HCT116 (cell line): ENCODE measurements at regions not wholly inside any gene's neighbourhood (a gene's known extent, or its start where the extent isn't known, plus 50 kb on each side); places are given as distances from the start of the nearest gene placed in this dataset.

Source experiments
- ATAC-seq: fragments of 200-7000 bp; cut with Tn5 transposase; 2 replicates; pipeline ENCODE4 v1.9.1; 2020; ENCODE audit warnings: mild to moderate bottlenecking, moderate library complexity
- BruUV-seq: library from RNA; stranded (reverse); fragments of 400-500 nt; replicated peaks from 2 replicates; lab custom pipeline; 2021; lab: Mats Ljungman, UMichigan
- CTCF ChIA-PET: fragments of 300-600 bp; sonication (Branson Sonifier 250); formaldehyde crosslinking; loops from one replicate; lab custom pipeline; 2021; ENCODE audit warnings: antibody characterized with exemption; lab: Charles Lee
- POLR2A ChIA-PET: fragments of 300-600, 350-600 bp; sonication (Branson Sonifier 250); formaldehyde crosslinking; loops from one replicate; lab custom pipeline; 2021; ENCODE audit warnings: antibody characterized with exemption; lab: Charles Lee
- RAD21 ChIA-PET, 2 experiments: fragments of 300-600 bp; sonication (Branson Sonifier 250); formaldehyde crosslinking; loops; one replicate each; lab custom pipeline; 2023; ENCODE audit warnings: low total read pairs in 2 of 2; ENCODE audit not compliant: uncharacterized antibody in 2 of 2, unreplicated experiment in 2 of 2, low non-redundant PET in 1 of 2; lab: Charles Lee
- DNase-seq: peaks from one replicate; pipeline ENCODE4 v3.0.0-alpha.2; 2010; ENCODE audit warnings: low read depth, low spot score
- H2AFZ ChIP-seq: fragments of 200-600 bp; shearing (Covaris generic), sonication (generic); 2 replicates; pipeline ENCODE4 v1.6.1; 2017; ENCODE audit warnings: low read depth, mixed run types, mixed read lengths, antibody characterized with exemption, low read length; ENCODE audit not compliant: poor library complexity, severe bottlenecking
- H3K27ac ChIP-seq: 2 replicates; pipeline ENCODE4 v1.5.1; 2012; ENCODE audit warnings: low read depth, low read length
- H3K27me3 ChIP-seq: fragments of 200-600 bp; sonication (generic); 2 replicates; pipeline ENCODE4 v1.6.1; 2016; ENCODE audit warnings: mixed run types, low read length, mixed read lengths; ENCODE audit not compliant: insufficient read depth
- H3K36me3 ChIP-seq, 2 experiments: fragments of 200-500 bp in 1 of 2; fragments of 200-600 bp in 1 of 2; sonication (Bioruptor generic) in 1 of 2; sonication (generic) in 1 of 2; 2 replicates each; pipeline versions ENCODE4 v1.5.1 to v1.6.1; 2014 to 2016; ENCODE audit warnings: low read length in 2 of 2, inconsistent platforms in 1 of 2, mixed read lengths in 1 of 2, mixed run types in 1 of 2; ENCODE audit not compliant: insufficient read depth in 2 of 2, control insufficient read depth in 1 of 2
- H3K4me1 ChIP-seq, 2 experiments: fragments of 200-600 bp in 1 of 2; sonication (generic) in 1 of 2; 2 replicates each; pipeline versions ENCODE4 v1.5.1 to v1.6.1; 2012 to 2017; ENCODE audit warnings: low read length in 2 of 2, inconsistent platforms in 1 of 2, mild to moderate bottlenecking in 1 of 2, mixed read lengths in 1 of 2, mixed run types in 1 of 2, moderate library complexity in 1 of 2; ENCODE audit not compliant: insufficient read depth in 2 of 2, control insufficient read depth in 1 of 2
- H3K4me2 ChIP-seq: fragments of 200-600 bp; sonication (generic); 2 replicates; pipeline ENCODE4 v1.6.1; 2017; ENCODE audit warnings: mixed run types, low read length, mixed read lengths
- H3K4me3 ChIP-seq, 2 experiments: fragments of 200-600 bp in 1 of 2; sonication (generic) in 1 of 2; replicated peaks in 1 of 2; 2 replicates each; pipeline ENCODE4 v1.5.1; 2011 to 2016; ENCODE audit warnings: low read length in 2 of 2, control low read depth in 1 of 2, low read depth in 1 of 2, mild to moderate bottlenecking in 1 of 2, mixed read lengths in 1 of 2, mixed run types in 1 of 2
- H3K79me2 ChIP-seq: fragments of 200-600 bp; sonication (generic); 2 replicates; pipeline ENCODE4 v1.6.1; 2017; ENCODE audit warnings: mild to moderate bottlenecking, mixed run types, low read length, moderate library complexity, mixed read lengths; ENCODE audit not compliant: insufficient read depth
- H3K9ac ChIP-seq: fragments of 200-600 bp; sonication (generic); 2 replicates; pipeline ENCODE4 v1.6.1; 2016; ENCODE audit warnings: low read length, mixed read lengths
- H3K9me2 ChIP-seq: fragments of 200-600 bp; sonication (generic), shearing (Covaris generic); 2 replicates; pipeline ENCODE4 v1.6.1; 2017; ENCODE audit warnings: mixed run types, mild to moderate bottlenecking, moderate library complexity; ENCODE audit not compliant: insufficient read depth
- H3K9me3 ChIP-seq, 2 experiments: fragments of 200-500 bp in 1 of 2; fragments of 200-600 bp in 1 of 2; sonication (Bioruptor generic) in 1 of 2; sonication (generic) in 1 of 2; 2 replicates each; pipeline ENCODE4 v1.6.1; 2014 to 2017; ENCODE audit warnings: low read length in 2 of 2, mixed read lengths in 2 of 2, inconsistent platforms in 1 of 2, low read depth in 1 of 2, mild to moderate bottlenecking in 1 of 2, mixed run types in 1 of 2, moderate library complexity in 1 of 2; ENCODE audit not compliant: control insufficient read depth in 1 of 2, insufficient read depth in 1 of 2
- H4K20me1 ChIP-seq: fragments of 200-600 bp; sonication (generic), shearing (Covaris generic); 2 replicates; pipeline ENCODE4 v1.6.1; 2017; ENCODE audit warnings: mixed run types, mild to moderate bottlenecking, moderate library complexity; ENCODE audit not compliant: insufficient read depth
- CBX3 ChIP-seq: IDR thresholded peaks from 2 replicates; pipeline ENCODE4 v1.6.1; 2012; ENCODE audit warnings: low read depth
- CEBPB ChIP-seq: IDR thresholded peaks from 2 replicates; pipeline ENCODE4 v1.6.1; 2012; ENCODE audit warnings: low read depth
- EGR1 ChIP-seq: IDR thresholded peaks from 2 replicates; pipeline ENCODE4 v1.6.1; 2012; ENCODE audit warnings: low read depth
- EZH2 ChIP-seq: fragments of 200-600 bp; sonication (generic); IDR thresholded peaks from 2 replicates; pipeline ENCODE4 v1.6.1; 2017; ENCODE audit warnings: antibody characterized with exemption, mixed run types
- EZH2phosphoT487 ChIP-seq: fragments of 200-600 bp; IDR thresholded peaks from 2 replicates; pipeline ENCODE4 v1.6.1; 2018; ENCODE audit warnings: antibody characterized with exemption, borderline replicate concordance
- JUND ChIP-seq: IDR thresholded peaks from 2 replicates; pipeline ENCODE4 v1.6.1; 2012
- POLR2A ChIP-seq: IDR thresholded peaks from 2 replicates; pipeline ENCODE4 v1.7.0; 2011; ENCODE audit warnings: borderline replicate concordance; ENCODE audit not compliant: insufficient read depth, insufficient read length; ENCODE audit errors: extremely low read depth
- SIN3A ChIP-seq: IDR thresholded peaks from 2 replicates; pipeline ENCODE4 v1.6.1; 2012; ENCODE audit warnings: low read depth
- SP1 ChIP-seq: IDR thresholded peaks from 2 replicates; pipeline ENCODE4 v1.6.1; 2012; ENCODE audit warnings: low read depth
- SRF ChIP-seq: IDR thresholded peaks from 2 replicates; pipeline ENCODE4 v1.6.1; 2012; ENCODE audit warnings: low read depth
- TCF7L2 ChIP-seq: IDR thresholded peaks from 2 replicates; pipeline ENCODE4 v1.7.0; 2011; ENCODE audit warnings: borderline replicate concordance, inconsistent platforms; ENCODE audit not compliant: insufficient read depth, insufficient read length; ENCODE audit errors: extremely low read depth
- YY1 ChIP-seq: IDR thresholded peaks from 2 replicates; pipeline ENCODE4 v1.6.1; 2011; ENCODE audit warnings: low read length, low read depth, moderate library complexity, mild to moderate bottlenecking; ENCODE audit not compliant: insufficient replicate concordance; ENCODE audit errors: extremely low read depth
- ZNF274 ChIP-seq: fragments of 200-500 bp; sonication (Bioruptor generic); IDR thresholded peaks from 2 replicates; pipeline ENCODE4 v1.6.1; 2014; ENCODE audit warnings: mild to moderate bottlenecking, low read depth, low read length, inconsistent platforms
- intact Hi-C: fragments of 100-400 bp; cut with micrococcal nuclease; formaldehyde crosslinking; loops from 2 replicates; pipeline ENCODE4 v1.10.0; 2022
- TF ChIP-seq, protein P1 (sequence below): IDR thresholded peaks from 2 replicates; pipeline ENCODE4 v1.6.1; 2012
- TF ChIP-seq, protein P2 (sequence below), 3 experiments: fragments of 200-600 bp in 1 of 3; sonication (generic) in 1 of 3; IDR thresholded peaks in 2 of 3; conservative IDR thresholded peaks in 1 of 3; 2 replicates each; pipeline ENCODE4 v1.5.1; 2012 to 2017; ENCODE audit warnings: low read depth in 2 of 3, low read length in 2 of 3, antibody characterized with exemption in 1 of 3, borderline replicate concordance in 1 of 3, control low read depth in 1 of 3, mild to moderate bottlenecking in 1 of 3, mixed read lengths in 1 of 3, mixed run types in 1 of 3, moderate library complexity in 1 of 3; ENCODE audit not compliant: insufficient read depth in 1 of 3
- TF ChIP-seq, protein P3 (sequence below): IDR thresholded peaks from 2 replicates; pipeline ENCODE4 v1.6.1; 2012

DNA sequence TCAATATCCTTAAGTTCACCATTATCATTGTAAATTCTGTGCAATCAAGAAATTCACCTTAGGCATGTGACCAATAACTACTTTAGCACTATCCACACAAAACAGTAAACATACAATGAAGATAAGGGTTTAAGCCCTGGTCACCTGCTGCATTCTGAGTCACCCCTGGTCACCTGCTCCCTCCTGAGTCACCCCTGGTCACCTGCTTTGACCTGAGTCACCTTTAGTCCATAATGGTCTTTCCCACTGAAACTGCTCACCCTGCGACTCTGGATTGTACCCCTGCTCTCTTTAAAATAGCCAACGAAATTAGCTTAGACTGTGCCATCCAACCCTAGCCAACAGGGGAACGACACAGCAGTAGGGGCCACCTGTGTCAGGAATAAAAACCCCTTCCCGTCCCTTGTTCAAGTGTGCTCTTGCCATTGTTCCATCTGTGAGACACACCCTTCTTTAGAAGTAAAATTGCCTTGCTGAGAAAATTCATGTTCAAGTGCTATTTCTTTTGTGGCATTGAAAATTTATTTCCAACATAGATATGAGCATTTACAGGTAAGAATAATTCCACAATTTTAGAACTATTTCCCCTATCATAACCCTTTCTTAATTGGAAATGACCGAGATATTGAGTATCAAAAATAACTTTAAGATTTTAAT is 902.8 kb downstream of the DSC3 start:
- no peak overlapping the region for H3K27ac ChIP-seq
- DNase-seq (no peak), ATAC-seq (no peak)
- intact Hi-C loops = no loop called here
- ChIA-PET CTCF (no interaction called here), RAD21 (no interaction called here), POLR2A (no interaction called here)
- H3K9ac ChIP-seq = no peak overlapping the region
- TF ChIP-seq JUND (no peak), POLR2A (no peak), EZH2phosphoT487 (no peak), EGR1 (no peak), CBX3 (no peak), CEBPB (no peak), YY1 (no peak), SRF (no peak), SP1 (no peak), ZNF274 (no peak), EZH2 (no peak), TCF7L2 (no peak), SIN3A (no peak)
- TF ChIP-seq, protein P1, sequence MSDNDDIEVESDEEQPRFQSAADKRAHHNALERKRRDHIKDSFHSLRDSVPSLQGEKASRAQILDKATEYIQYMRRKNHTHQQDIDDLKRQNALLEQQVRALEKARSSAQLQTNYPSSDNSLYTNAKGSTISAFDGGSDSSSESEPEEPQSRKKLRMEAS = no peak
- TF ChIP-seq, protein P2, sequence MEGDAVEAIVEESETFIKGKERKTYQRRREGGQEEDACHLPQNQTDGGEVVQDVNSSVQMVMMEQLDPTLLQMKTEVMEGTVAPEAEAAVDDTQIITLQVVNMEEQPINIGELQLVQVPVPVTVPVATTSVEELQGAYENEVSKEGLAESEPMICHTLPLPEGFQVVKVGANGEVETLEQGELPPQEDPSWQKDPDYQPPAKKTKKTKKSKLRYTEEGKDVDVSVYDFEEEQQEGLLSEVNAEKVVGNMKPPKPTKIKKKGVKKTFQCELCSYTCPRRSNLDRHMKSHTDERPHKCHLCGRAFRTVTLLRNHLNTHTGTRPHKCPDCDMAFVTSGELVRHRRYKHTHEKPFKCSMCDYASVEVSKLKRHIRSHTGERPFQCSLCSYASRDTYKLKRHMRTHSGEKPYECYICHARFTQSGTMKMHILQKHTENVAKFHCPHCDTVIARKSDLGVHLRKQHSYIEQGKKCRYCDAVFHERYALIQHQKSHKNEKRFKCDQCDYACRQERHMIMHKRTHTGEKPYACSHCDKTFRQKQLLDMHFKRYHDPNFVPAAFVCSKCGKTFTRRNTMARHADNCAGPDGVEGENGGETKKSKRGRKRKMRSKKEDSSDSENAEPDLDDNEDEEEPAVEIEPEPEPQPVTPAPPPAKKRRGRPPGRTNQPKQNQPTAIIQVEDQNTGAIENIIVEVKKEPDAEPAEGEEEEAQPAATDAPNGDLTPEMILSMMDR (IDR thresholded peaks at IDR 0.05 in 2 of 3, conservative IDR thresholded peaks at IDR 0.05 in 1 of 3; ENCODE audit: borderline replicate concordance in 1 of 3, insufficient read depth in 1 of 3, low read depth in 2 of 3, low read length in 2 of 3) = no peak
- TF ChIP-seq, protein P3, sequence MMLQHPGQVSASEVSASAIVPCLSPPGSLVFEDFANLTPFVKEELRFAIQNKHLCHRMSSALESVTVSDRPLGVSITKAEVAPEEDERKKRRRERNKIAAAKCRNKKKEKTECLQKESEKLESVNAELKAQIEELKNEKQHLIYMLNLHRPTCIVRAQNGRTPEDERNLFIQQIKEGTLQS = no peak
- no peak overlapping the region for H2AFZ ChIP-seq
- H3K36me3 ChIP-seq = no peaks in the 10 kb centered on the region
- no peaks in the 10 kb centered on the region for H3K4me1 ChIP-seq
- H4K20me1 ChIP-seq = no peaks in the 10 kb centered on the region
- peaks cover 0 to 7% of the 10 kb centered on the region in 2 experiments; a peak in 2 of 4 replicates for H3K9me3 ChIP-seq
- H3K4me3 ChIP-seq = no peak overlapping the region
- H3K9me2 ChIP-seq = no peaks in the 10 kb centered on the region
- no peaks in the 10 kb centered on the region for H3K27me3 ChIP-seq
- no peak overlapping the region for H3K4me2 ChIP-seq
- no TSS peak for BruUV-seq
- H3K79me2 ChIP-seq = no peaks in the 10 kb centered on the region
